ENCODE measurements at regions not wholly inside any gene's neighbourhood (a gene's known extent, or its start where the extent isn't known, plus 50 kb on each side); places are given as distances from the start of the nearest gene placed in this dataset.

GRCh38 chr1:79104617-79105016, 98.1 kb upstream of the ADGRL4 start:
- TF ChIP-seq POLR2AphosphoS5 (IDR thresholded peaks at IDR 0.05) = no peak
- TF ChIP-seq TAF1 (IDR thresholded peaks at IDR 0.05; ENCODE audit: low read depth) = no peak

Data from neural cell (in vitro differentiated cells).